ENCODE measurements at regions not wholly inside any gene's neighbourhood (a gene's known extent, or its start where the extent isn't known, plus 50 kb on each side); places are given as distances from the start of the nearest gene placed in this dataset.
A peak's percentile ranks its signal among the peaks of the same experiment; 100 is the strongest.

- peaks cover 5% of the 10 kb centered on the region for H3K27me3 Mint-ChIP-seq (ENCODE audit: low read depth)
- H3K9me3 Mint-ChIP-seq = no peaks in the 10 kb centered on the region
- H3K4me1 Mint-ChIP-seq = peaks cover 19% of the 10 kb centered on the region
- H3K27ac Mint-ChIP-seq = no peak overlapping the region
- no peaks in the 10 kb centered on the region for H3K36me3 Mint-ChIP-seq (ENCODE audit: low read depth)
- H3K4me3 Mint-ChIP-seq = no peak overlapping the region
- no peak for TF ChIP-seq CTCF (IDR thresholded peaks at IDR 0.05; ENCODE audit: unreplicated experiment in 3 of 3)
Measured at GRCh38 chr7:46214526-46214925, 293.5 kb upstream of the IGFBP3 start.

DNA sequence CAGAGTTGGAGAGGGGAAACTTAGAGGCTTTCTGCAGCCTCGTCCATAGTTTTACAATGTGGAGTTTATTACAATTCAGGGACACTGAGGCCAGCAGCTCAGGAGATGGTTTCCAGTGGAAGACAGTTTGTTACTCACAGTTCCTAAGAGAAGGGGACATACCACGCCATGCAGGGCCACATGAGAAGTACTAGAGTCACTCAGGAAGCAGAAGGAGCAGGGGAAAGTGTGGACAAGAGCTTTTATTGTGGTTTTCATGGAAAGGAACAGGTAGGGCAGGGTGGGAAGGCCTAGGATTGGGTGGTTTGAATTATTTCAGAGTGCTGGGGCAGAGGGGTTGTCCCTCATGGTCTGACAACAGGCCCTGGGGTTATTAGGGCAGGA, 292.1 kb upstream of the IGFBP3 start:
- Mint-ChIP-seq H3K27me3 (ENCODE audit: low read depth) (peaks cover 9% of the 10 kb centered on the region), H3K36me3 (ENCODE audit: low read depth) (no peaks in the 10 kb centered on the region), H3K27ac (no peak overlapping the region), H3K4me3 (no peak overlapping the region), H3K9me3 (no peaks in the 10 kb centered on the region), H3K4me1 (peaks cover 20% of the 10 kb centered on the region)
- no peak for TF ChIP-seq CTCF (IDR thresholded peaks at IDR 0.05; ENCODE audit: unreplicated experiment in 3 of 3)

DNA sequence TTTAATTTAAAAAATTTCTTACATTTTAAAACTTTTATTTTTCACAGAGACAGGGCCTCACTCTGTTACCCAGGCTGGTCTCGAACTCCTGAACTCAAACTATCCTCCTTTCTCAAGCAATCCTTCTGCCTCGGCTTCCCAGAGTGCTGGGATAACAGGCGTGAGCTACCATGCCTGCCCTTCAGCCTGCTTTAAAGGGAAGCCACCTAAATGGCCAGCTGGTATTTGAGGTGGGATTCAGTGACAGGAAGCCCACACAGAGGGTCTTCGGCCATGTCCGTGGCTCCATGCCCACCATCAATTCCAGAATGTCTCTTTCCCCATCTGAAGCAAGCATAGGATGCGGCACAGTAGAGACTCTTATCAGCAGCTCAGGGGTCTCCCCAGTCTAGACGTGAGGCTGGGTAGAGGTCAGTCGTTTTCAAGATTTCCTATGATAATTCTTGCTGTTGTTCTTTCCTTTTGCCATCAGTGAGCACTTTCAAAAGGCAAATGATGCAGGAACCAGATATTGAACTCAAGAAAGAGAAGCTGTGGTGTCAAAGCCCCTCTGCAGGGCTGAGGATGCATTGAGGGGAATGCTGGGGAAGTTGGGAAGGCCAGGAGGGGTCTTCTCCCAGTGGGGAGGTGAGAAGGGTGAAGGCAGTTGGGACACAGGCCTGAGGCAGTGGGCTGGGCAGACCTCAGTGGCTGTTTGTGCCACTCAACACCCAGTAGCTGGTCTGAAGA, 291.5 kb upstream of the IGFBP3 start:
- H3K36me3 Mint-ChIP-seq (ENCODE audit: low read depth) = no peaks in the 10 kb centered on the region
- no peak overlapping the region for H3K27ac Mint-ChIP-seq
- no peak overlapping the region for H3K4me3 Mint-ChIP-seq
- no peaks in the 10 kb centered on the region for H3K9me3 Mint-ChIP-seq
- peaks cover 20% of the 10 kb centered on the region for H3K4me1 Mint-ChIP-seq
- peaks cover 9% of the 10 kb centered on the region for H3K27me3 Mint-ChIP-seq (ENCODE audit: low read depth)
- TF ChIP-seq CTCF (IDR thresholded peaks at IDR 0.05; ENCODE audit: unreplicated experiment in 3 of 3) = no peak

GRCh38 chr7:46210467-46210866, 289.4 kb upstream of the IGFBP3 start:
- Mint-ChIP-seq H3K9me3 (no peaks in the 10 kb centered on the region), H3K36me3 (ENCODE audit: low read depth) (no peaks in the 10 kb centered on the region), H3K4me1 (peaks cover 24% of the 10 kb centered on the region), H3K4me3 (no peak overlapping the region), H3K27ac (peak overlapping the region in 2 of 3 experiments; percentile 7 to 64), H3K27me3 (ENCODE audit: low read depth) (peaks cover 9% of the 10 kb centered on the region)
- no peak for TF ChIP-seq CTCF (IDR thresholded peaks at IDR 0.05; ENCODE audit: unreplicated experiment in 3 of 3)

GRCh38 chr7:46209611-46210388, 288.7 kb upstream of the IGFBP3 start:
- H3K36me3 Mint-ChIP-seq (ENCODE audit: low read depth) = no peaks in the 10 kb centered on the region

More at GRCh38 chr7:46209611-46210388, 288.7 kb upstream of the IGFBP3 start:
- peaks cover 9% of the 10 kb centered on the region for H3K27me3 Mint-ChIP-seq (ENCODE audit: low read depth)
- H3K4me3 Mint-ChIP-seq = peak overlapping the region in 1 of 3 experiments; percentile 36
- no peak for TF ChIP-seq CTCF (IDR thresholded peaks at IDR 0.05; ENCODE audit: unreplicated experiment in 3 of 3)
- H3K27ac Mint-ChIP-seq = peak overlapping the region; percentile 38 to 64 (median 44)
- H3K4me1 Mint-ChIP-seq = peaks cover 23% of the 10 kb centered on the region
- H3K9me3 Mint-ChIP-seq = no peaks in the 10 kb centered on the region

Data from nephron (organoid).